A673 (cell line): ENCODE measurements at regions not wholly inside any gene's neighbourhood (a gene's known extent, or its start where the extent isn't known, plus 50 kb on each side); places are given as distances from the start of the nearest gene placed in this dataset.

Source experiments
- BruUV-seq: library from RNA; stranded (reverse); fragments of 400-500 nt; replicated peaks from 2 replicates; lab custom pipeline; 2021; lab: Mats Ljungman, UMichigan
- CTCF ChIA-PET: fragments of 300-600 bp; sonication (Branson Sonifier 250); formaldehyde crosslinking; loops from one replicate; lab custom pipeline; 2022; ENCODE audit warnings: antibody characterized with exemption; lab: Charles Lee
- POLR2A ChIA-PET: fragments of 300-600 bp; sonication (Branson Sonifier 250); formaldehyde crosslinking; loops from one replicate; lab custom pipeline; 2022; ENCODE audit warnings: antibody characterized with exemption; ENCODE audit not compliant: low non-redundant PET; lab: Charles Lee
- DNase-seq: peaks from one replicate; pipeline ENCODE4 v3.0.0-alpha.2; 2015; ENCODE audit warnings: low spot score
- H3K27ac ChIP-seq: fragments of 200-600 bp; sonication (generic); 2 replicates; pipeline ENCODE4 v1.5.1; 2016; ENCODE audit warnings: mixed run types, low read depth, mild to moderate bottlenecking, mixed read lengths, antibody characterized with exemption, low read length; ENCODE audit not compliant: poor library complexity, severe bottlenecking
- H3K27me3 ChIP-seq: fragments of 200-600 bp; sonication (generic); replicated peaks from 2 replicates; pipeline ENCODE4 v1.6.1; 2017; ENCODE audit warnings: mixed run types, low read depth, mild to moderate bottlenecking, mixed read lengths, antibody characterized with exemption, low read length; ENCODE audit not compliant: insufficient read depth, poor library complexity
- H3K36me3 ChIP-seq: fragments of 200-600 bp; sonication (generic); 2 replicates; pipeline ENCODE4 v1.6.1; 2016; ENCODE audit warnings: mixed run types, mild to moderate bottlenecking, mixed read lengths, antibody characterized with exemption, low read length; ENCODE audit not compliant: insufficient read depth, poor library complexity, severe bottlenecking
- H3K4me1 ChIP-seq: fragments of 200-600 bp; sonication (generic); 2 replicates; pipeline ENCODE4 v1.6.1; 2017; ENCODE audit warnings: mixed run types, mild to moderate bottlenecking, mixed read lengths, antibody characterized with exemption, low read length; ENCODE audit not compliant: insufficient read depth, poor library complexity, severe bottlenecking
- H3K4me3 ChIP-seq: fragments of 200-600 bp; sonication (generic); 2 replicates; pipeline ENCODE4 v1.5.1; 2016; ENCODE audit warnings: low read depth, mixed run types, mild to moderate bottlenecking, mixed read lengths, low read length; ENCODE audit not compliant: poor library complexity, severe bottlenecking
- H3K9me3 ChIP-seq: fragments of 200-600 bp; sonication (generic); 2 replicates; pipeline ENCODE4 v1.6.1; 2016; ENCODE audit warnings: mixed run types, low read depth, mild to moderate bottlenecking, mixed read lengths, antibody characterized with exemption, low read length; ENCODE audit not compliant: poor library complexity, severe bottlenecking
- EZH2 ChIP-seq: fragments of 200-600 bp; sonication (generic); IDR thresholded peaks from 2 replicates; pipeline ENCODE4 v1.6.1; 2017; ENCODE audit warnings: borderline replicate concordance, low read depth, mild to moderate bottlenecking, mixed read lengths, antibody characterized with exemption, low read length; ENCODE audit not compliant: poor library complexity, severe bottlenecking
- intact Hi-C: fragments of 100-400 bp; cut with micrococcal nuclease; formaldehyde crosslinking; loops from one replicate; pipeline ENCODE4 v1.10.0; 2022; ENCODE audit not compliant: unreplicated experiment
- TF ChIP-seq, protein P1 (sequence below): fragments of 300-800, 200-600 bp; sonication (generic); conservative IDR thresholded peaks from 2 replicates; pipeline ENCODE4 v1.5.1; 2017; ENCODE audit warnings: low read depth, mild to moderate bottlenecking, antibody characterized with exemption, low read length, moderate library complexity, mixed read lengths

DNA sequence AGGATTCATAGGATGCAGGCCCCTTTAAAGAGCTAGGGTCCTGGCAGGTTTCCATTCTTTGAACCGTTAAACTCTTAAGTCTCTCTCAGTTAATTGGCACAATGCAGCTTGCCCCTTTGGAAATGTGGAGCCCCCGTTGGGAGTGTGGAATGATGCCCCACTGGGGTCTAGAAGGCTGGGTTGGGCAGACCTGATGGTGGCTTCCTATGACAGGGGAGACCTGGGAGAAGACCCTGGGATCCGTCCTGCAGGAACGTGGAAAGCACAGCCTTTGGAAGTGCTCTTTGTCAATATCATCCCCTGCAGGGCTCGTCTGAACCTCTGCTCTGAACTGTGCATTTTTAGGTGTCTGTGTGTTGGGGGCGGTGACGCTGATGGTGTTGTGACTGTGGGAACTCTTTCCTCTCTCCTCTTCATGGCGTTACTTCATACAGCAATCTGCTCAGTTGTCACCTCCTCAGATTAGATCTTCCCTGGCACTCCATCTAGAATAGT lies 190.6 kb downstream of the MYCN start:
- Histone ChIP-seq H3K27ac (no peak overlapping the region), H3K4me3 (no peak overlapping the region), H3K36me3 (no peaks in the 10 kb centered on the region), H3K27me3 (no peaks in the 10 kb centered on the region), H3K9me3 (no peaks in the 10 kb centered on the region), H3K4me1 (no peaks in the 10 kb centered on the region)
- POLR2A ChIA-PET: no interaction called here
- BruUV-seq: no TSS peak
- no peak for DNase-seq
- CTCF ChIA-PET: no interaction called here
- intact Hi-C loops: no loop called here
- TF ChIP-seq, protein P1, sequence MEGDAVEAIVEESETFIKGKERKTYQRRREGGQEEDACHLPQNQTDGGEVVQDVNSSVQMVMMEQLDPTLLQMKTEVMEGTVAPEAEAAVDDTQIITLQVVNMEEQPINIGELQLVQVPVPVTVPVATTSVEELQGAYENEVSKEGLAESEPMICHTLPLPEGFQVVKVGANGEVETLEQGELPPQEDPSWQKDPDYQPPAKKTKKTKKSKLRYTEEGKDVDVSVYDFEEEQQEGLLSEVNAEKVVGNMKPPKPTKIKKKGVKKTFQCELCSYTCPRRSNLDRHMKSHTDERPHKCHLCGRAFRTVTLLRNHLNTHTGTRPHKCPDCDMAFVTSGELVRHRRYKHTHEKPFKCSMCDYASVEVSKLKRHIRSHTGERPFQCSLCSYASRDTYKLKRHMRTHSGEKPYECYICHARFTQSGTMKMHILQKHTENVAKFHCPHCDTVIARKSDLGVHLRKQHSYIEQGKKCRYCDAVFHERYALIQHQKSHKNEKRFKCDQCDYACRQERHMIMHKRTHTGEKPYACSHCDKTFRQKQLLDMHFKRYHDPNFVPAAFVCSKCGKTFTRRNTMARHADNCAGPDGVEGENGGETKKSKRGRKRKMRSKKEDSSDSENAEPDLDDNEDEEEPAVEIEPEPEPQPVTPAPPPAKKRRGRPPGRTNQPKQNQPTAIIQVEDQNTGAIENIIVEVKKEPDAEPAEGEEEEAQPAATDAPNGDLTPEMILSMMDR: no peak
- TF ChIP-seq EZH2: no peak

DNA sequence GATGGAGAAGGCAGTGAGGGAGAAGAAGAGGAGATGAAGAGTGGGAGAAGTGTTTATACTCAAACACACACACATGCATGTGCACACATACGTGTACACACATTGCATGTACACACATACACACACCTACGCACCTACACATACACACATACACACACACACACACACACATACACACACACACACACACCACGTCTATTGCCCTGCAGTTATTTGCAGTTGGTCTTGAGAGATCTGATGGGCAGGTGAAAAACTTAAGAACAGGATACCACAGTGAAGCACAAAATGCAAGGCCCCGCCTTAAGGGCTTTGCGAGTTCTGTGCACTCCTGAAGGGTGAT lies 190.2 kb downstream of the MYCN start:
- Histone ChIP-seq H3K27me3 (no peaks in the 10 kb centered on the region), H3K36me3 (no peaks in the 10 kb centered on the region), H3K4me1 (no peaks in the 10 kb centered on the region), H3K27ac (no peak overlapping the region), H3K9me3 (no peaks in the 10 kb centered on the region), H3K4me3 (no peak overlapping the region)
- BruUV-seq: no TSS peak
- CTCF ChIA-PET: no interaction called here
- intact Hi-C loops: no loop called here
- TF ChIP-seq, protein P1: no peak
- no peak for TF ChIP-seq EZH2
- DNase-seq: no peak
- POLR2A ChIA-PET: no interaction called here

- no peaks in the 10 kb centered on the region for H3K9me3 ChIP-seq
- no peaks in the 10 kb centered on the region for H3K36me3 ChIP-seq
- no peaks in the 10 kb centered on the region for H3K4me1 ChIP-seq
- DNase-seq: no peak
- intact Hi-C loops: no loop called here
- H3K27ac ChIP-seq: no peak overlapping the region
- no TSS peak for BruUV-seq
- POLR2A ChIA-PET: no interaction called here
- H3K27me3 ChIP-seq: no peaks in the 10 kb centered on the region
- CTCF ChIA-PET: no interaction called here
- TF ChIP-seq, protein P1: no peak
- TF ChIP-seq EZH2: no peak
- H3K4me3 ChIP-seq: no peak overlapping the region
These were observed 189.6 kb downstream of the MYCN start for GRCh38 chr2:16129716-16130540.
